ENCODE measurements at regions not wholly inside any gene's neighbourhood (a gene's known extent, or its start where the extent isn't known, plus 50 kb on each side); places are given as distances from the start of the nearest gene placed in this dataset.

- H3K36me3 ChIP-seq (ENCODE audit: control insufficient read depth in 2 of 2, insufficient read depth in 2 of 2, low read length in 1 of 2) = no peaks in the 10 kb centered on the region
- H3K27ac ChIP-seq (ENCODE audit: low read depth in 2 of 2, low read length in 1 of 2) = no peak overlapping the region
- 95 to 99% methylated on average over 1 of the region's 1 CpG for WGBS, 2 donors
- H3K4me3 ChIP-seq (ENCODE audit: low read depth in 1 of 2, low read length in 2 of 2) = no peak overlapping the region
- no peaks in the 10 kb centered on the region for H3K4me1 ChIP-seq (ENCODE audit: control insufficient read depth in 2 of 2, insufficient read depth in 2 of 2, low read length in 1 of 2)
- H3K27me3 ChIP-seq (ENCODE audit: control insufficient read depth in 1 of 2, insufficient read depth in 2 of 2, low read length in 2 of 2) = no peaks in the 10 kb centered on the region
- H3K9me3 ChIP-seq (ENCODE audit: control insufficient read depth in 2 of 2, insufficient read depth in 1 of 2, low read depth in 1 of 2, low read length in 1 of 2) = no peaks in the 10 kb centered on the region
Measured at GRCh38 chr6:74646461-74646860, 559.4 kb downstream of the COL12A1 start.

- Histone ChIP-seq H3K4me1 (ENCODE audit: control insufficient read depth in 2 of 2, insufficient read depth in 2 of 2, low read length in 1 of 2) (no peaks in the 10 kb centered on the region), H3K36me3 (ENCODE audit: control insufficient read depth in 2 of 2, insufficient read depth in 2 of 2, low read length in 1 of 2) (no peaks in the 10 kb centered on the region), H3K27me3 (ENCODE audit: control insufficient read depth in 1 of 2, insufficient read depth in 2 of 2, low read length in 2 of 2) (no peaks in the 10 kb centered on the region), H3K4me3 (ENCODE audit: low read depth in 1 of 2, low read length in 2 of 2) (no peak overlapping the region), H3K9me3 (ENCODE audit: control insufficient read depth in 2 of 2, insufficient read depth in 1 of 2, low read depth in 1 of 2, low read length in 1 of 2) (no peaks in the 10 kb centered on the region), H3K27ac (ENCODE audit: low read depth in 2 of 2, low read length in 1 of 2) (no peak overlapping the region)
- WGBS, 2 donors = 86 to 91% methylated on average over 6 of the region's 6 CpGs
Measured at GRCh38 chr6:74645108-74645849, 560.6 kb downstream of the COL12A1 start.

- no peak overlapping the region for H3K27ac ChIP-seq (ENCODE audit: low read depth in 2 of 2, low read length in 1 of 2)
- no peaks in the 10 kb centered on the region for H3K4me1 ChIP-seq (ENCODE audit: control insufficient read depth in 2 of 2, insufficient read depth in 2 of 2, low read length in 1 of 2)
- H3K9me3 ChIP-seq (ENCODE audit: control insufficient read depth in 2 of 2, insufficient read depth in 1 of 2, low read depth in 1 of 2, low read length in 1 of 2) = no peaks in the 10 kb centered on the region
- WGBS, 2 donors = 84 to 87% methylated on average over 2 of the region's 2 CpGs
- H3K4me3 ChIP-seq (ENCODE audit: low read depth in 1 of 2, low read length in 2 of 2) = no peak overlapping the region
- no peaks in the 10 kb centered on the region for H3K27me3 ChIP-seq (ENCODE audit: control insufficient read depth in 1 of 2, insufficient read depth in 2 of 2, low read length in 2 of 2)
- H3K36me3 ChIP-seq (ENCODE audit: control insufficient read depth in 2 of 2, insufficient read depth in 2 of 2, low read length in 1 of 2) = no peaks in the 10 kb centered on the region
Measured at GRCh38 chr6:74642101-74642500, 563.8 kb downstream of the COL12A1 start.

GRCh38 chr6:74638412-74638811, 567.4 kb downstream of the COL12A1 start:
- no peaks in the 10 kb centered on the region for H3K4me1 ChIP-seq (ENCODE audit: control insufficient read depth in 2 of 2, insufficient read depth in 2 of 2, low read length in 1 of 2)
- no peaks in the 10 kb centered on the region for H3K27me3 ChIP-seq (ENCODE audit: control insufficient read depth in 1 of 2, insufficient read depth in 2 of 2, low read length in 2 of 2)
- no peak overlapping the region for H3K4me3 ChIP-seq (ENCODE audit: low read depth in 1 of 2, low read length in 2 of 2)
- H3K27ac ChIP-seq (ENCODE audit: low read depth in 2 of 2, low read length in 1 of 2) = no peak overlapping the region
- 66 to 72% methylated on average over 3 of the region's 3 CpGs for WGBS, 2 donors
- H3K9me3 ChIP-seq (ENCODE audit: control insufficient read depth in 2 of 2, insufficient read depth in 1 of 2, low read depth in 1 of 2, low read length in 1 of 2) = no peaks in the 10 kb centered on the region
- no peaks in the 10 kb centered on the region for H3K36me3 ChIP-seq (ENCODE audit: control insufficient read depth in 2 of 2, insufficient read depth in 2 of 2, low read length in 1 of 2)

DNA sequence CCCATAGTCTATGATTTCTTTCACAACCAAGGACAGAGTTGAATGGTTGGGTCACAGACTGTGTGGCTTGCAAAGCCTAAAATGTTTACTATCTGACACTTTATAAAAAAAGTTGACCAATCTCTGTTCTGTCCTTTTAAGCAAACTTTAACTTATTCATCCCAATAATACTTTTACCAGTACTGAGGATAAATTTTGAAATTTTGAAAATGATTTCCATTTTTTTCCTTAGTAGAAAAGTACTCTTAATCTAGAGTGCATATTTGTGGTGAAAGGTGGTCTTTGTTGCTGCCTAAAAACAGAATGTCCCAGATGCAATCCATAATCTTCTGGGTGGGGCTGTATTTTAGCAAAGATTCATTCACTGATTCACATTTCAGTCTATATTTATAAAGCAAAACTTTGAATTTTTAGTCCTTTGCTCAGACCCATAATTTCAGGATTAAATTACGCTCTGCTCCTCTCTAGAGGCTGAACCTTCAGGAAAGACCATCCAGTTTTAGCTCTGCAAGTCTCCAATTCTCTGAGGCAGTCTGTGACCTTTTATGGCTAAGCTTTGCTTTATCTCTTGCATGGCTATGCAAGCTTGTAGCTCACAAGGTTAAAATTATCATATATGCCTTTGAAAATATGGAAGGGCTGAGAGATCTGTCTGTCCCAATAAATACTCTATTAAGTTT, 573.5 kb downstream of the COL12A1 start:
- WGBS, 2 donors = 72 to 92% methylated on average over 1 of the region's 1 CpG
- Histone ChIP-seq H3K4me3 (ENCODE audit: low read depth in 1 of 2, low read length in 2 of 2) (no peak overlapping the region), H3K27me3 (ENCODE audit: control insufficient read depth in 1 of 2, insufficient read depth in 2 of 2, low read length in 2 of 2) (no peaks in the 10 kb centered on the region)

GRCh38 chr6:74631564-74631963, 574.3 kb downstream of the COL12A1 start:
- H3K27ac ChIP-seq (ENCODE audit: low read depth in 2 of 2, low read length in 1 of 2) = no peak overlapping the region
- no peaks in the 10 kb centered on the region for H3K27me3 ChIP-seq (ENCODE audit: control insufficient read depth in 1 of 2, insufficient read depth in 2 of 2, low read length in 2 of 2)
- H3K9me3 ChIP-seq (ENCODE audit: control insufficient read depth in 2 of 2, insufficient read depth in 1 of 2, low read depth in 1 of 2, low read length in 1 of 2) = no peaks in the 10 kb centered on the region
- no peaks in the 10 kb centered on the region for H3K36me3 ChIP-seq (ENCODE audit: control insufficient read depth in 2 of 2, insufficient read depth in 2 of 2, low read length in 1 of 2)
- no peaks in the 10 kb centered on the region for H3K4me1 ChIP-seq (ENCODE audit: control insufficient read depth in 2 of 2, insufficient read depth in 2 of 2, low read length in 1 of 2)
- 65 to 76% methylated on average over 2 of the region's 2 CpGs for WGBS, 2 donors
- no peak overlapping the region for H3K4me3 ChIP-seq (ENCODE audit: low read depth in 1 of 2, low read length in 2 of 2)

More for the DNA sequence above, 573.5 kb downstream of the COL12A1 start:
- H3K9me3 ChIP-seq (ENCODE audit: control insufficient read depth in 2 of 2, insufficient read depth in 1 of 2, low read depth in 1 of 2, low read length in 1 of 2) = no peaks in the 10 kb centered on the region
- H3K4me1 ChIP-seq (ENCODE audit: control insufficient read depth in 2 of 2, insufficient read depth in 2 of 2, low read length in 1 of 2) = no peaks in the 10 kb centered on the region
- H3K36me3 ChIP-seq (ENCODE audit: control insufficient read depth in 2 of 2, insufficient read depth in 2 of 2, low read length in 1 of 2) = no peaks in the 10 kb centered on the region
- H3K27ac ChIP-seq (ENCODE audit: low read depth in 2 of 2, low read length in 1 of 2) = no peak overlapping the region

- Histone ChIP-seq H3K4me1 (ENCODE audit: control insufficient read depth in 2 of 2, insufficient read depth in 2 of 2, low read length in 1 of 2) (peaks cover 0 to 2% of the 10 kb centered on the region in 2 donors), H3K27me3 (ENCODE audit: control insufficient read depth in 1 of 2, insufficient read depth in 2 of 2, low read length in 2 of 2) (no peaks in the 10 kb centered on the region), H3K9me3 (ENCODE audit: control insufficient read depth in 2 of 2, insufficient read depth in 1 of 2, low read depth in 1 of 2, low read length in 1 of 2) (peaks cover 2 to 3% of the 10 kb centered on the region in 2 donors), H3K4me3 (ENCODE audit: low read depth in 1 of 2, low read length in 2 of 2) (no peak overlapping the region), H3K27ac (ENCODE audit: low read depth in 2 of 2, low read length in 1 of 2) (no peak overlapping the region), H3K36me3 (ENCODE audit: control insufficient read depth in 2 of 2, insufficient read depth in 2 of 2, low read length in 1 of 2) (no peaks in the 10 kb centered on the region)
- 80 to 85% methylated on average over 4 of the region's 4 CpGs for WGBS, 2 donors
Measured at GRCh38 chr6:74626288-74626687, 579.6 kb downstream of the COL12A1 start.

DNA sequence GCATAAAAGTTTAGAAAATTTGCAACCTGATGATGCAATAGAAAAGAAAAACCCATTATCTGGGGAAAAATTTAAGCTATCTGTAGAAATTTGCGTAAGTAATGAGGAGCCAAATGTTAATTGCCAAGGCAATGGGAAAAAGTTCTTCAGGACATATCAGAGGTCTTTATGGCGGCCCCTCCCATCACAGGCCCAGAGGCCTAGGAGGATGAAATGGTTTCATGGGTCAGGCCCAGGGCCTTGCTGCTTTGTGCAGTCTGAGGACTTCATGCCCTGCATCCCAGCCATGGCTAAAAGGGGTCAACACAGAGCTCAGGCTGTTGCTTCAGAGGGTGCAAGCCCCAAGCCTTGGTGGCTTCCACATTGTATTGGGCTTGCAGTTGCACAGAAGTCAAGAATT, 582.8 kb downstream of the COL12A1 start:
- no peak overlapping the region for H3K4me3 ChIP-seq (ENCODE audit: low read depth in 1 of 2, low read length in 2 of 2)
- H3K36me3 ChIP-seq (ENCODE audit: control insufficient read depth in 2 of 2, insufficient read depth in 2 of 2, low read length in 1 of 2) = no peaks in the 10 kb centered on the region
- 47 to 69% methylated on average over 2 of the region's 2 CpGs for WGBS, 2 donors

DNA sequence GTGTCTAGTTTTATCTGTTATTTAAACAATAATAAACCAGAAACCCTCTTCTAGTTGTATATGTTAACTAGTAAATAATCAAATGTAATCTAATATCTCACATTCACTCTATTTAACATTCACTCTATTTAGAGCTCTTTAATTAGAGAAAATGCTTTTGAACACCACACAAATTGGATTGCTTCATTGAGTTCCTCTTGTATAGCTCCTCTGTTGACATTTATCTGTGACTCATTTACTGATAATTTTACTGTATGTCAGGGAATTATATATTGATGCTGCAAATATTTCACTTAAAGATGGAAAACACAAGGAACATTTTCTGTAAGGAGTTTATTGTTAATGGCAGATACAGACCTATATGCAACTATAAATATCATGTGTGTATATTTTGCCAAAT, 594.6 kb downstream of the COL12A1 start:
- no peaks in the 10 kb centered on the region for H3K9me3 ChIP-seq (ENCODE audit: control insufficient read depth in 2 of 2, insufficient read depth in 1 of 2, low read depth in 1 of 2, low read length in 1 of 2)
- no peaks in the 10 kb centered on the region for H3K36me3 ChIP-seq (ENCODE audit: control insufficient read depth in 2 of 2, insufficient read depth in 2 of 2, low read length in 1 of 2)
- H3K4me3 ChIP-seq (ENCODE audit: low read depth in 1 of 2, low read length in 2 of 2) = no peak overlapping the region
- no peaks in the 10 kb centered on the region for H3K4me1 ChIP-seq (ENCODE audit: control insufficient read depth in 2 of 2, insufficient read depth in 2 of 2, low read length in 1 of 2)
- no peak overlapping the region for H3K27ac ChIP-seq (ENCODE audit: low read depth in 2 of 2, low read length in 1 of 2)
- H3K27me3 ChIP-seq (ENCODE audit: control insufficient read depth in 1 of 2, insufficient read depth in 2 of 2, low read length in 2 of 2) = no peaks in the 10 kb centered on the region

More for the DNA sequence above, 582.8 kb downstream of the COL12A1 start:
- Histone ChIP-seq H3K27me3 (ENCODE audit: control insufficient read depth in 1 of 2, insufficient read depth in 2 of 2, low read length in 2 of 2) (no peaks in the 10 kb centered on the region), H3K27ac (ENCODE audit: low read depth in 2 of 2, low read length in 1 of 2) (no peak overlapping the region), H3K4me1 (ENCODE audit: control insufficient read depth in 2 of 2, insufficient read depth in 2 of 2, low read length in 1 of 2) (peaks cover 0 to 2% of the 10 kb centered on the region in 2 donors), H3K9me3 (ENCODE audit: control insufficient read depth in 2 of 2, insufficient read depth in 1 of 2, low read depth in 1 of 2, low read length in 1 of 2) (peaks cover 2 to 3% of the 10 kb centered on the region in 2 donors)

- Histone ChIP-seq H3K27me3 (ENCODE audit: control insufficient read depth in 1 of 2, insufficient read depth in 2 of 2, low read length in 2 of 2) (no peaks in the 10 kb centered on the region), H3K36me3 (ENCODE audit: control insufficient read depth in 2 of 2, insufficient read depth in 2 of 2, low read length in 1 of 2) (no peaks in the 10 kb centered on the region), H3K4me1 (ENCODE audit: control insufficient read depth in 2 of 2, insufficient read depth in 2 of 2, low read length in 1 of 2) (no peaks in the 10 kb centered on the region), H3K4me3 (ENCODE audit: low read depth in 1 of 2, low read length in 2 of 2) (no peak overlapping the region), H3K27ac (ENCODE audit: low read depth in 2 of 2, low read length in 1 of 2) (no peak overlapping the region), H3K9me3 (ENCODE audit: control insufficient read depth in 2 of 2, insufficient read depth in 1 of 2, low read depth in 1 of 2, low read length in 1 of 2) (no peaks in the 10 kb centered on the region)
- WGBS, 2 donors = 86 to 93% methylated on average over 1 of the region's 1 CpG
Measured at GRCh38 chr6:74610352-74610751, 595.5 kb downstream of the COL12A1 start.
